K562 (cell line): ENCODE measurements at regions not wholly inside any gene's neighbourhood (a gene's known extent, or its start where the extent isn't known, plus 50 kb on each side); places are given as distances from the start of the nearest gene placed in this dataset.

Experiments used
- ATAC-seq: fragments of 200-7000 bp; cut with Tn5 transposase; 3 replicates; pipeline ENCODE4 v1.9.1; 2020; ENCODE audit warnings: moderate library complexity
- BruUV-seq: library from RNA; stranded (reverse); fragments of 400-500 nt; replicated peaks from 2 replicates; lab custom pipeline; 2021; lab: Mats Ljungman, UMichigan
- CTCF ChIA-PET: fragments of 300-600 bp; formaldehyde crosslinking; extraction: SDS; loops from one replicate; lab custom pipeline; 2021; ENCODE audit warnings: low intra/inter-chr PET ratio; lab: Yijun Ruan, JAX
- POLR2A ChIA-PET: fragments of 300-600, 350-650 bp; sonication (Branson Sonifier 250); formaldehyde crosslinking; extraction: SDS; loops from one replicate; lab custom pipeline; 2021; ENCODE audit warnings: antibody characterized with exemption, inconsistent platforms; lab: Yijun Ruan, JAX
- DNase-seq, 4 experiments: peaks; one replicate each; pipeline versions ENCODE4 v3.0.0 to v3.0.0-alpha.2; 2011 to 2018; ENCODE audit warnings: low spot score in 3 of 4, mixed read lengths in 3 of 4; ENCODE audit errors: extremely low read depth in 1 of 4
- FAIRE-seq: peaks from 2 replicates; lab custom pipeline; 2011; peaks lifted over from hg19 to GRCh38; lab: Jason Lieb, UNC
- H2AFZ ChIP-seq: 2 replicates; pipeline ENCODE4 v1.6.0; 2011; ENCODE audit warnings: low read depth, low read length, control low read depth, inconsistent platforms
- H3K27ac ChIP-seq: fragments of 200-600 bp; 3 replicates; pipeline ENCODE4 v1.8.0; 2011; ENCODE audit warnings: low read depth, mild to moderate bottlenecking, control low read depth, inconsistent platforms, low read length, moderate library complexity, mixed read lengths; ENCODE audit errors: extremely low read depth
- H3K27me3 ChIP-seq, 2 experiments: fragments of 300-600 bp in 1 of 2; 2 replicates in 1 of 2; 3 replicates in 1 of 2; pipeline versions ENCODE4 v1.6.0 to v1.8.0; 2011; ENCODE audit warnings: inconsistent platforms in 2 of 2, low read length in 2 of 2, mild to moderate bottlenecking in 1 of 2, mixed read lengths in 1 of 2, moderate library complexity in 1 of 2; ENCODE audit not compliant: control insufficient read depth in 2 of 2, insufficient read depth in 2 of 2
- H3K36me3 ChIP-seq: fragments of 300-600 bp; 3 replicates; pipeline ENCODE4 v1.8.0; 2011; ENCODE audit warnings: mild to moderate bottlenecking, low read length, inconsistent platforms; ENCODE audit not compliant: control insufficient read depth, insufficient read depth
- H3K4me1 ChIP-seq, 2 experiments: fragments of 200-600 bp in 1 of 2; replicated peaks in 1 of 2; 2 replicates in 1 of 2; 3 replicates in 1 of 2; pipeline versions ENCODE4 v1.5.1 to v1.8.0; 2011; ENCODE audit warnings: inconsistent platforms in 2 of 2, low read length in 2 of 2, mild to moderate bottlenecking in 1 of 2, mixed read lengths in 1 of 2, moderate library complexity in 1 of 2; ENCODE audit not compliant: control insufficient read depth in 2 of 2, insufficient read depth in 2 of 2
- H3K4me2 ChIP-seq: 2 replicates; pipeline ENCODE4 v1.6.1; 2011; ENCODE audit warnings: low read length, control low read depth, inconsistent platforms, mixed read lengths; ENCODE audit not compliant: insufficient read depth
- H3K4me3 ChIP-seq: fragments of 200-600 bp; sonication (generic), shearing (Covaris generic); 2 replicates; pipeline ENCODE4 v1.5.1; 2016; ENCODE audit warnings: control low read depth, inconsistent platforms
- H3K79me2 ChIP-seq: fragments of 200-600 bp; 3 replicates; pipeline ENCODE4 v1.8.0; 2011; ENCODE audit warnings: low read length, inconsistent platforms; ENCODE audit not compliant: control insufficient read depth, insufficient read depth
- H3K9ac ChIP-seq, 2 experiments: 2 replicates each; pipeline versions ENCODE4 v1.6.0 to v1.6.1; 2011; ENCODE audit warnings: low read depth in 2 of 2, low read length in 2 of 2, control low read depth in 1 of 2, inconsistent platforms in 1 of 2, mild to moderate bottlenecking in 1 of 2, mixed read lengths in 1 of 2; ENCODE audit not compliant: insufficient read depth in 1 of 2
- H3K9me1 ChIP-seq: one replicate; pipeline ENCODE4 v1.6.0; 2011; ENCODE audit warnings: inconsistent platforms, mild to moderate bottlenecking, low read length, moderate library complexity; ENCODE audit not compliant: control insufficient read depth, insufficient read depth
- H3K9me3 ChIP-seq: replicated peaks from 2 replicates; pipeline ENCODE4 v1.5.1; 2011; ENCODE audit warnings: low read depth, low read length, inconsistent platforms; ENCODE audit not compliant: control insufficient read depth, insufficient read depth
- H4K20me1 ChIP-seq: replicated peaks from 2 replicates; pipeline ENCODE4 v1.6.1; 2011; ENCODE audit warnings: low read length, inconsistent platforms, mixed read lengths; ENCODE audit not compliant: control insufficient read depth, insufficient read depth
- BRCA1 ChIP-seq, 2 experiments: fragments of 450-650 bp in 1 of 2; sonication (generic) in 1 of 2; formaldehyde crosslinking in 1 of 2; IDR thresholded peaks; 2 replicates each; pipeline versions ENCODE4 v1.5.0 to v1.6.1; 2017 to 2020; ENCODE audit warnings: mild to moderate bottlenecking in 1 of 2, missing genetic modification reagents in 1 of 2
- ELF1 ChIP-seq: fragments of 200-800 bp; sonication (Bioruptor generic); IDR thresholded peaks from 2 replicates; pipeline ENCODE4 v1.6.1; 2016; ENCODE audit warnings: missing genetic modification characterization, missing compliant biosample characterization
- ERF ChIP-seq: fragments of 450-650 bp; formaldehyde crosslinking; IDR thresholded peaks from 2 replicates; pipeline ENCODE4 v1.4.0; 2020; ENCODE audit warnings: mild to moderate bottlenecking, mixed read lengths
- ESRRA ChIP-seq: fragments of 450-650 bp; IDR thresholded peaks from 2 replicates; pipeline ENCODE4 v1.6.1; 2014; ENCODE audit warnings: low read depth, mild to moderate bottlenecking, moderate library complexity, borderline replicate concordance
- FOXM1 ChIP-seq, 2 experiments: fragments of 450-650 bp in 1 of 2; sonication (generic) in 1 of 2; formaldehyde crosslinking in 1 of 2; IDR thresholded peaks; 2 replicates each; pipeline versions ENCODE4 v1.6.1 to v1.9.0; 2017 to 2022; ENCODE audit warnings: low read depth in 2 of 2, mild to moderate bottlenecking in 2 of 2, missing genetic modification reagents in 1 of 2, moderate library complexity in 1 of 2
- NFE2L1 ChIP-seq: fragments of 450-650 bp; IDR thresholded peaks from 2 replicates; pipeline ENCODE4 v1.6.1; 2016; ENCODE audit warnings: missing genetic modification characterization, low read depth, mild to moderate bottlenecking, missing compliant biosample characterization, moderate library complexity, borderline replicate concordance
- POLR2G ChIP-seq: fragments of 200-400 bp; formaldehyde crosslinking; IDR thresholded peaks from 2 replicates; pipeline ENCODE4 v1.6.1; 2017; ENCODE audit warnings: low read depth, mild to moderate bottlenecking, antibody characterized with exemption, low read length, moderate library complexity
- RBM17 ChIP-seq: fragments of 200-400 bp; formaldehyde crosslinking; IDR thresholded peaks from 2 replicates; pipeline ENCODE4 v1.6.1; 2017; ENCODE audit warnings: low read depth, mild to moderate bottlenecking, low read length, borderline replicate concordance
- SMAD2 ChIP-seq: fragments of 150-350 bp; IDR thresholded peaks from 2 replicates; pipeline ENCODE4 v1.6.1; 2014; ENCODE audit warnings: low read depth, mild to moderate bottlenecking, low read length
- SMARCA4 ChIP-seq: fragments of 450-650 bp; IDR thresholded peaks from 2 replicates; pipeline ENCODE4 v1.6.1; 2016
- TAF7 ChIP-seq: fragments of 450-650 bp; IDR thresholded peaks from 2 replicates; pipeline ENCODE4 v1.6.1; 2016; ENCODE audit warnings: missing genetic modification characterization, missing compliant biosample characterization
- ZC3H4 ChIP-seq: sonication (generic); formaldehyde crosslinking; IDR thresholded peaks from 2 replicates; pipeline ENCODE4 v1.9.0; 2021; ENCODE audit warnings: missing genetic modification reagents, borderline replicate concordance
- WGBS: fragments of 100-300 bp; shearing (Covaris generic); methylation state at CpG from one replicate; pipeline ENCODE4 v1.1.6; 2016; ENCODE audit warnings: low coverage, mixed read lengths; ENCODE audit not compliant: insufficient coverage; ENCODE audit errors: missing lambda C conversion rate; 5-methylcytosine and 5-hydroxymethylcytosine counted together
- in situ Hi-C: fragments of 300-500 bp; cut with MboI; formaldehyde crosslinking; loops from 4 replicates; pipeline ENCODE4 v1.15.0; 2018; ENCODE audit warnings: inconsistent platforms, mixed read lengths
- intact Hi-C: fragments of 100-400 bp; cut with micrococcal nuclease; formaldehyde crosslinking; loops from 2 replicates; pipeline ENCODE4 v1.14.2; 2022
- TF ChIP-seq, protein P1 (sequence below): IDR thresholded peaks from 2 replicates; pipeline ENCODE4 v1.6.1; 2011; ENCODE audit warnings: borderline replicate concordance, low read depth, mild to moderate bottlenecking, moderate library complexity, low read length; ENCODE audit not compliant: insufficient read depth, poor library complexity, severe bottlenecking
- TF ChIP-seq, protein P2 (sequence below): fragments of 250-450 bp; sonication (Bioruptor Pico); IDR thresholded peaks from 2 replicates; pipeline ENCODE4 v1.5.0; 2021; ENCODE audit warnings: mild to moderate bottlenecking, borderline replicate concordance
- TF ChIP-seq, protein P3 (sequence below): IDR thresholded peaks from 2 replicates; pipeline ENCODE4 v1.6.1; 2016; ENCODE audit warnings: missing genetic modification characterization, missing compliant biosample characterization

GRCh38 chr2:64284751-64285150 lies 140.5 kb upstream of the PELI1 start (continued):
- TF ChIP-seq, protein P1, sequence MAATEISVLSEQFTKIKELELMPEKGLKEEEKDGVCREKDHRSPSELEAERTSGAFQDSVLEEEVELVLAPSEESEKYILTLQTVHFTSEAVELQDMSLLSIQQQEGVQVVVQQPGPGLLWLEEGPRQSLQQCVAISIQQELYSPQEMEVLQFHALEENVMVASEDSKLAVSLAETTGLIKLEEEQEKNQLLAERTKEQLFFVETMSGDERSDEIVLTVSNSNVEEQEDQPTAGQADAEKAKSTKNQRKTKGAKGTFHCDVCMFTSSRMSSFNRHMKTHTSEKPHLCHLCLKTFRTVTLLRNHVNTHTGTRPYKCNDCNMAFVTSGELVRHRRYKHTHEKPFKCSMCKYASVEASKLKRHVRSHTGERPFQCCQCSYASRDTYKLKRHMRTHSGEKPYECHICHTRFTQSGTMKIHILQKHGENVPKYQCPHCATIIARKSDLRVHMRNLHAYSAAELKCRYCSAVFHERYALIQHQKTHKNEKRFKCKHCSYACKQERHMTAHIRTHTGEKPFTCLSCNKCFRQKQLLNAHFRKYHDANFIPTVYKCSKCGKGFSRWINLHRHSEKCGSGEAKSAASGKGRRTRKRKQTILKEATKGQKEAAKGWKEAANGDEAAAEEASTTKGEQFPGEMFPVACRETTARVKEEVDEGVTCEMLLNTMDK: no peak

GRCh38 chr2:64287202-64287740 lies 143.1 kb upstream of the PELI1 start:
- CTCF ChIA-PET: no interaction called here
- TF ChIP-seq NFE2L1 (tag) (no peak), ESRRA (no peak), ERF (CRISPR knock-in tag) (no peak), SMARCA4 (no peak), TAF7 (tag) (no peak), ELF1 (tag) (no peak), FOXM1 (IDR thresholded peaks at IDR 0.05; ENCODE audit: low read depth) (no peak), FOXM1 (CRISPR knock-in tag; IDR thresholded peaks at IDR 0.05; ENCODE audit: low read depth) (no peak), RBM17 (no peak), POLR2G (no peak), ZC3H4 (CRISPR knock-in tag) (no peak), BRCA1 (IDR thresholded peaks at IDR 0.05) (no peak), BRCA1 (CRISPR knock-in tag; IDR thresholded peaks at IDR 0.05) (no peak), SMAD2 (no peak)
- TF ChIP-seq, protein P2, sequence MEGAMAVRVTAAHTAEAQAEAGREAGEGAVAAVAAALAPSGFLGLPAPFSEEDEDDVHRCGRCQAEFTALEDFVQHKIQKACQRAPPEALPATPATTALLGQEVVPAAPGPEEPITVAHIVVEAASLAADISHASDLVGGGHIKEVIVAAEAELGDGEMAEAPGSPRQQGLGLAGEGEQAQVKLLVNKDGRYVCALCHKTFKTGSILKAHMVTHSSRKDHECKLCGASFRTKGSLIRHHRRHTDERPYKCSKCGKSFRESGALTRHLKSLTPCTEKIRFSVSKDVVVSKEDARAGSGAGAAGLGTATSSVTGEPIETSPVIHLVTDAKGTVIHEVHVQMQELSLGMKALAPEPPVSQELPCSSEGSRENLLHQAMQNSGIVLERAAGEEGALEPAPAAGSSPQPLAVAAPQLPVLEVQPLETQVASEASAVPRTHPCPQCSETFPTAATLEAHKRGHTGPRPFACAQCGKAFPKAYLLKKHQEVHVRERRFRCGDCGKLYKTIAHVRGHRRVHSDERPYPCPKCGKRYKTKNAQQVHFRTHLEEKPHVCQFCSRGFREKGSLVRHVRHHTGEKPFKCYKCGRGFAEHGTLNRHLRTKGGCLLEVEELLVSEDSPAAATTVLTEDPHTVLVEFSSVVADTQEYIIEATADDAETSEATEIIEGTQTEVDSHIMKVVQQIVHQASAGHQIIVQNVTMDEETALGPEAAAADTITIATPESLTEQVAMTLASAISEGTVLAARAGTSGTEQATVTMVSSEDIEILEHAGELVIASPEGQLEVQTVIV (CRISPR knock-in tag): no peak
- TF ChIP-seq, protein P3, sequence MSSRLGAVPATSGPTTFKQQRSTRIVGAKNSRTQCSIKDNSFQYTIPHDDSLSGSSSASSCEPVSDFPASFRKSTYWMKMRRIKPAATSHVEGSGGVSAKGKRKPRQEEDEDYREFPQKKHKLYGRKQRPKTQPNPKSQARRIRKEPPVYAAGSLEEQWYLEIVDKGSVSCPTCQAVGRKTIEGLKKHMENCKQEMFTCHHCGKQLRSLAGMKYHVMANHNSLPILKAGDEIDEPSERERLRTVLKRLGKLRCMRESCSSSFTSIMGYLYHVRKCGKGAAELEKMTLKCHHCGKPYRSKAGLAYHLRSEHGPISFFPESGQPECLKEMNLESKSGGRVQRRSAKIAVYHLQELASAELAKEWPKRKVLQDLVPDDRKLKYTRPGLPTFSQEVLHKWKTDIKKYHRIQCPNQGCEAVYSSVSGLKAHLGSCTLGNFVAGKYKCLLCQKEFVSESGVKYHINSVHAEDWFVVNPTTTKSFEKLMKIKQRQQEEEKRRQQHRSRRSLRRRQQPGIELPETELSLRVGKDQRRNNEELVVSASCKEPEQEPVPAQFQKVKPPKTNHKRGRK: no peak

More at GRCh38 chr2:64287202-64287740, 143.1 kb upstream of the PELI1 start:
- 1% methylated on average over 5 of the region's 5 CpGs for WGBS
- H3K27ac ChIP-seq: no peak overlapping the region
- no peaks in the 10 kb centered on the region for H3K9me3 ChIP-seq
- BruUV-seq: no TSS peak
- no peak overlapping the region for H2AFZ ChIP-seq
- no peak overlapping the region for H3K4me2 ChIP-seq
- no peak overlapping the region for H3K4me3 ChIP-seq
- H3K4me1 ChIP-seq: peaks cover 0 to 3% of the 10 kb centered on the region in 2 experiments; a peak in 1 of 5 replicates
- FAIRE-seq: no peak
- peaks cover 23 to 47% of the 10 kb centered on the region in 2 experiments for H3K27me3 ChIP-seq
- H3K9ac ChIP-seq: no peak overlapping the region
- in situ Hi-C loops: no loop called here
- no peak for ATAC-seq
- H3K79me2 ChIP-seq: no peaks in the 10 kb centered on the region
- DNase-seq: no peak
- POLR2A ChIA-PET: no interaction called here
- no peaks in the 10 kb centered on the region for H3K9me1 ChIP-seq
- intact Hi-C loops: no loop called here
- H4K20me1 ChIP-seq: no peaks in the 10 kb centered on the region
- H3K36me3 ChIP-seq: no peaks in the 10 kb centered on the region
